ENCODE measurements at regions not wholly inside any gene's neighbourhood (a gene's known extent, or its start where the extent isn't known, plus 50 kb on each side); places are given as distances from the start of the nearest gene placed in this dataset.

DNA sequence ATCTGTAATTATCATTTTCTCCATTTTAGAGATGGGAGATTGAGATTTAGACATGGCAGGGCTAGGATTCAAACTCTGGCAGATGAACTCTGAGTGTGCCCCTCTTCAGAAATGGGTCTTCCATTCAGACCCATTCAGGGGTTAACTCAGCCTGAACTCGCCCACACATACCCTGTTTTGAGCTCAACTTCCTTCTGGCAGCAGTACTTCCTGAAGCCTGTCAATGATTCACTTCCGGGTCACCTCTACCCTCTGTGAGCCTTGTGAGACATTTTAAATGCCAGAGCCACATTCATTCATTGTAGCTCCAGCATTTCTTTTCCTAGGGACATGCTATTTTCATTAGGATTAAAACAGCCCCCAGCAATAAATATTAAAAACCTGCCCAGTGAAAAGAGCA lies 209.3 kb upstream of the SLC24A2 start:
- no peak for TF ChIP-seq POLR2A (IDR thresholded peaks at IDR 0.05; ENCODE audit: low read length)
- TF ChIP-seq GATA1 (IDR thresholded peaks at IDR 0.05; ENCODE audit: low read depth, low read length): no peak

Data from erythroblast (primary cell).